PC-3 (cell line): ENCODE measurements at regions not wholly inside any gene's neighbourhood (a gene's known extent, or its start where the extent isn't known, plus 50 kb on each side); places are given as distances from the start of the nearest gene placed in this dataset.

Source experiments
- ATAC-seq: fragments of 200-7000 bp; cut with Tn5 transposase; 2 replicates; pipeline ENCODE4 v1.9.1; 2020; ENCODE audit warnings: mild to moderate bottlenecking, moderate library complexity
- BruUV-seq: library from RNA; stranded (reverse); fragments of 400-500 nt; replicated peaks from 2 replicates; lab custom pipeline; 2021; lab: Mats Ljungman, UMichigan
- CTCF ChIA-PET: fragments of 300-600 bp; sonication (Branson Sonifier 250); formaldehyde crosslinking; loops from one replicate; lab custom pipeline; 2022; ENCODE audit warnings: antibody characterized with exemption; lab: Charles Lee
- POLR2A ChIA-PET: fragments of 300-600 bp; sonication (Branson Sonifier 250); formaldehyde crosslinking; loops from one replicate; lab custom pipeline; 2022; ENCODE audit warnings: antibody characterized with exemption; ENCODE audit not compliant: unreplicated experiment; lab: Charles Lee
- DNase-seq: peaks from one replicate; pipeline ENCODE4 v3.0.0-alpha.2; 2015
- H2AFZ ChIP-seq: fragments of 300-600 bp; sonication (generic); 2 replicates; pipeline ENCODE4 v1.6.0; 2016; ENCODE audit warnings: antibody characterized with exemption, low read length
- H3F3A ChIP-seq: fragments of 300-600 bp; sonication (generic); one replicate; pipeline ENCODE4 v1.6.0; 2017; ENCODE audit warnings: antibody characterized with exemption, low read length, control low read depth, mild to moderate bottlenecking; ENCODE audit not compliant: unreplicated experiment
- H3K27ac ChIP-seq: fragments of 300-600 bp; sonication (generic); 2 replicates; pipeline ENCODE4 v1.5.1; 2016; ENCODE audit warnings: mild to moderate bottlenecking, low read length
- H3K27me3 ChIP-seq: fragments of 300-600 bp; sonication (generic); 2 replicates; pipeline ENCODE4 v1.6.1; 2016; ENCODE audit warnings: low read length, mixed read lengths
- H3K36me3 ChIP-seq: fragments of 300-600 bp; sonication (generic); 2 replicates; pipeline ENCODE4 v1.6.1; 2016; ENCODE audit warnings: low read depth, mixed run types, low read length, mixed read lengths
- H3K4me1 ChIP-seq: fragments of 300-600 bp; sonication (generic); 2 replicates; pipeline ENCODE4 v1.5.1; 2016; ENCODE audit warnings: low read length; ENCODE audit not compliant: insufficient read depth
- H3K4me2 ChIP-seq: fragments of 300-600 bp; sonication (generic); 2 replicates; pipeline ENCODE4 v1.6.0; 2016; ENCODE audit warnings: low read length
- H3K4me3 ChIP-seq: fragments of 300-600 bp; sonication (generic); 2 replicates; pipeline ENCODE4 v1.5.1; 2016; ENCODE audit warnings: mild to moderate bottlenecking, low read length, mixed read lengths
- H3K79me2 ChIP-seq: fragments of 300-600 bp; sonication (generic); 2 replicates; pipeline ENCODE4 v1.6.1; 2017; ENCODE audit warnings: low read length, mixed read lengths
- H3K9ac ChIP-seq: fragments of 300-600 bp; sonication (generic); 2 replicates; pipeline ENCODE4 v1.6.0; 2016; ENCODE audit warnings: mild to moderate bottlenecking, low read length
- H3K9me2 ChIP-seq: fragments of 300-600 bp; sonication (generic); replicated peaks from 2 replicates; pipeline ENCODE4 v1.6.1; 2016; ENCODE audit warnings: mixed run types, low read length, mixed read lengths
- H3K9me3 ChIP-seq: fragments of 300-600 bp; sonication (generic); 2 replicates; pipeline ENCODE4 v1.6.1; 2016; ENCODE audit warnings: low read length, mixed read lengths
- H4K20me1 ChIP-seq: fragments of 300-600 bp; sonication (generic); 2 replicates; pipeline ENCODE4 v1.6.1; 2016; ENCODE audit warnings: low read length, mixed read lengths
- CTCF ChIP-seq: fragments of 300-600 bp; sonication (generic); conservative IDR thresholded peaks from 2 replicates; pipeline ENCODE4 v1.5.1; 2017; ENCODE audit warnings: antibody characterized with exemption, low read depth, mild to moderate bottlenecking, low read length
- EZH2 ChIP-seq: fragments of 300-600 bp; sonication (generic); IDR thresholded peaks from one replicate; pipeline ENCODE4 v1.6.1; 2017; ENCODE audit warnings: antibody characterized with exemption, mild to moderate bottlenecking, low read length; ENCODE audit not compliant: unreplicated experiment
- EZH2phosphoT487 ChIP-seq: fragments of 300-600 bp; sonication (generic); IDR thresholded peaks from 2 replicates; pipeline ENCODE4 v1.6.1; 2018; ENCODE audit warnings: mild to moderate bottlenecking, antibody characterized with exemption, low read length, borderline replicate concordance
- intact Hi-C: fragments of 100-400 bp; cut with micrococcal nuclease; formaldehyde crosslinking; loops from 2 replicates; pipeline ENCODE4 v1.9.0; 2023

- Histone ChIP-seq H3K9ac (no peak overlapping the region), H3K9me3 (no peaks in the 10 kb centered on the region), H4K20me1 (no peaks in the 10 kb centered on the region), H2AFZ (no peak overlapping the region), H3K4me3 (no peak overlapping the region), H3F3A (no peaks in the 10 kb centered on the region), H3K4me1 (no peaks in the 10 kb centered on the region), H3K27ac (no peak overlapping the region), H3K36me3 (no peaks in the 10 kb centered on the region), H3K27me3 (no peaks in the 10 kb centered on the region), H3K9me2 (no peaks in the 10 kb centered on the region), H3K79me2 (no peaks in the 10 kb centered on the region), H3K4me2 (no peak overlapping the region)
- DNase-seq (no peak), ATAC-seq (no peak)
- no TSS peak for BruUV-seq
- ChIA-PET POLR2A (no interaction called here), CTCF (no interaction called here)
- intact Hi-C loops: no loop called here
- TF ChIP-seq EZH2phosphoT487 (no peak), CTCF (no peak), EZH2 (no peak)
These were observed 372.9 kb downstream of the STIM2 start for GRCh38 chr4:27233531-27233930.

- no peaks in the 10 kb centered on the region for H3K9me3 ChIP-seq
- CTCF ChIA-PET: no interaction called here
- intact Hi-C loops: no loop called here
- no peak overlapping the region for H3K9ac ChIP-seq
- ATAC-seq: no peak
- no peak overlapping the region for H2AFZ ChIP-seq
- TF ChIP-seq EZH2: no peak
- no peak for TF ChIP-seq EZH2phosphoT487
- TF ChIP-seq CTCF: no peak
- DNase-seq: no peak
- no peaks in the 10 kb centered on the region for H3K4me1 ChIP-seq
- H4K20me1 ChIP-seq: no peaks in the 10 kb centered on the region
- H3K9me2 ChIP-seq: no peaks in the 10 kb centered on the region
- H3F3A ChIP-seq: no peaks in the 10 kb centered on the region
- H3K79me2 ChIP-seq: no peaks in the 10 kb centered on the region
- no peaks in the 10 kb centered on the region for H3K27me3 ChIP-seq
- H3K36me3 ChIP-seq: no peaks in the 10 kb centered on the region
- no peak overlapping the region for H3K4me2 ChIP-seq
- no TSS peak for BruUV-seq
- no peak overlapping the region for H3K27ac ChIP-seq
- POLR2A ChIA-PET: no interaction called here
- H3K4me3 ChIP-seq: no peak overlapping the region
These were observed 373.8 kb downstream of the STIM2 start for GRCh38 chr4:27234306-27234899.

GRCh38 chr4:27239641-27240040 is 379.0 kb downstream of the STIM2 start:
- Histone ChIP-seq H3K36me3 (no peaks in the 10 kb centered on the region), H3K4me3 (no peak overlapping the region), H3K4me2 (no peak overlapping the region), H3K79me2 (no peaks in the 10 kb centered on the region), H3F3A (no peaks in the 10 kb centered on the region), H4K20me1 (no peaks in the 10 kb centered on the region), H3K4me1 (peaks cover 5% of the 10 kb centered on the region; the same call in 1 of the 2 replicates), H3K9me2 (no peaks in the 10 kb centered on the region), H3K9me3 (no peaks in the 10 kb centered on the region), H3K27me3 (no peaks in the 10 kb centered on the region), H2AFZ (no peak overlapping the region), H3K27ac (no peak overlapping the region), H3K9ac (no peak overlapping the region)
- TF ChIP-seq CTCF: no peak
- TF ChIP-seq EZH2phosphoT487: no peak
- no peak for TF ChIP-seq EZH2
- POLR2A ChIA-PET: no interaction called here
- CTCF ChIA-PET: no interaction called here
- intact Hi-C loops: no loop called here
- ATAC-seq (peak; percentile 51; the same call in 1 of the 2 replicates), DNase-seq (peak; percentile 64)
- BruUV-seq: no TSS peak
